ENCODE measurements at regions not wholly inside any gene's neighbourhood (a gene's known extent, or its start where the extent isn't known, plus 50 kb on each side); places are given as distances from the start of the nearest gene placed in this dataset.
"Not testable (repeated sequence)": the region's sequence is repeated elsewhere in the genome, so short reads cannot be mapped to it uniquely, and the experiment has no call there.

- no peak for DNase-seq (ENCODE audit: low read depth)
Measured at GRCh38 chr12:127145241-127145928, 1121.6 kb upstream of the TMEM132C start.

- peak; percentile 74 for DNase-seq (ENCODE audit: low read depth)
Measured at GRCh38 chr12:127145929-127146789, 1120.8 kb upstream of the TMEM132C start.

GRCh38 chr12:127146991-127147718, 1119.8 kb upstream of the TMEM132C start:
- no peak for DNase-seq (ENCODE audit: low read depth)

- no peak for DNase-seq (ENCODE audit: low read depth)
Measured at GRCh38 chr12:127147724-127148123, 1119.2 kb upstream of the TMEM132C start.

- DNase-seq (ENCODE audit: low read depth), result no peak
Measured at GRCh38 chr12:127148318-127148717, 1118.7 kb upstream of the TMEM132C start.

- DNase-seq (ENCODE audit: low read depth), result no peak
Measured at GRCh38 chr12:127149226-127149964, 1117.6 kb upstream of the TMEM132C start.

- DNase-seq (ENCODE audit: low read depth), result no peak
Measured at GRCh38 chr12:127150028-127150427, 1116.9 kb upstream of the TMEM132C start.

GRCh38 chr12:127150479-127150878, 1116.5 kb upstream of the TMEM132C start:
- no peak for DNase-seq (ENCODE audit: low read depth)

- DNase-seq (ENCODE audit: low read depth), result no peak
Measured at GRCh38 chr12:127150956-127151355, 1116.0 kb upstream of the TMEM132C start.

- no peak for DNase-seq (ENCODE audit: low read depth)
Measured at GRCh38 chr12:127153996-127154395, 1113.0 kb upstream of the TMEM132C start.

- not testable (repeated sequence) for DNase-seq (ENCODE audit: low read depth)
Measured at GRCh38 chr12:127154830-127155229, 1112.1 kb upstream of the TMEM132C start.

GRCh38 chr12:127155935-127156619, 1110.9 kb upstream of the TMEM132C start:
- not testable (repeated sequence) for DNase-seq (ENCODE audit: low read depth)

GRCh38 chr12:127157501-127158366, 1109.2 kb upstream of the TMEM132C start:
- not testable (repeated sequence) for DNase-seq (ENCODE audit: low read depth)

- no peak for DNase-seq (ENCODE audit: low read depth)
Measured at GRCh38 chr12:127158385-127159061, 1108.4 kb upstream of the TMEM132C start.

GRCh38 chr12:127161466-127161865, 1105.5 kb upstream of the TMEM132C start:
- no peak for DNase-seq (ENCODE audit: low read depth)

GRCh38 chr12:127162307-127162706, 1104.7 kb upstream of the TMEM132C start:
- no peak for DNase-seq (ENCODE audit: low read depth)

- DNase-seq (ENCODE audit: low read depth), result peak; percentile 26
Measured at GRCh38 chr12:127162902-127163301, 1104.1 kb upstream of the TMEM132C start.

GRCh38 chr12:127165567-127166392, 1101.2 kb upstream of the TMEM132C start:
- peak; percentile 66 for DNase-seq (ENCODE audit: low read depth)
